MG63 (cell line): ENCODE measurements at regions not wholly inside any gene's neighbourhood (a gene's known extent, or its start where the extent isn't known, plus 50 kb on each side); places are given as distances from the start of the nearest gene placed in this dataset.

Experiments used
- DNase-seq: peaks from one replicate; pipeline ENCODE4 v3.0.0-alpha.2; 2020
- H3K27me3 ChIP-seq: fragments of 250-450 bp; sonication (Bioruptor Pico); 2 replicates; pipeline ENCODE4 v1.5.1; 2020; ENCODE audit warnings: mild to moderate bottlenecking, moderate library complexity
- H3K36me3 ChIP-seq: fragments of 250-450 bp; sonication (Bioruptor Pico); 2 replicates; pipeline ENCODE4 v1.5.1; 2020; ENCODE audit warnings: mild to moderate bottlenecking, moderate library complexity
- H3K4me3 ChIP-seq: fragments of 250-450 bp; sonication (Bioruptor Pico); 2 replicates; pipeline ENCODE4 v1.5.1; 2020; ENCODE audit warnings: mild to moderate bottlenecking, moderate library complexity
- H3K9me3 ChIP-seq: fragments of 250-450 bp; sonication (Bioruptor Pico); 2 replicates; pipeline ENCODE4 v1.5.1; 2020; ENCODE audit warnings: mild to moderate bottlenecking, moderate library complexity

- DNase-seq = no peak
- Histone ChIP-seq H3K9me3 (no peaks in the 10 kb centered on the region), H3K36me3 (no peaks in the 10 kb centered on the region), H3K27me3 (no peaks in the 10 kb centered on the region), H3K4me3 (no peak overlapping the region)
Observed at GRCh38 chr2:59806486-59806885, 747.0 kb downstream of the BCL11A start.

- H3K9me3 ChIP-seq = no peaks in the 10 kb centered on the region
- H3K36me3 ChIP-seq = no peaks in the 10 kb centered on the region
- DNase-seq = no peak
- no peak overlapping the region for H3K4me3 ChIP-seq
- no peaks in the 10 kb centered on the region for H3K27me3 ChIP-seq
Observed at GRCh38 chr2:59804732-59805131, 748.7 kb downstream of the BCL11A start.

- Histone ChIP-seq H3K36me3 (no peaks in the 10 kb centered on the region), H3K4me3 (no peak overlapping the region), H3K27me3 (no peaks in the 10 kb centered on the region), H3K9me3 (no peaks in the 10 kb centered on the region)
- DNase-seq = no peak
Observed at GRCh38 chr2:59803586-59803985, 749.9 kb downstream of the BCL11A start.

GRCh38 chr2:59798687-59799232, 754.7 kb downstream of the BCL11A start:
- Histone ChIP-seq H3K9me3 (no peaks in the 10 kb centered on the region), H3K27me3 (no peaks in the 10 kb centered on the region), H3K36me3 (no peaks in the 10 kb centered on the region), H3K4me3 (no peak overlapping the region)
- DNase-seq = no peak

- no peaks in the 10 kb centered on the region for H3K36me3 ChIP-seq
- H3K4me3 ChIP-seq = no peak overlapping the region
- H3K9me3 ChIP-seq = no peaks in the 10 kb centered on the region
- no peaks in the 10 kb centered on the region for H3K27me3 ChIP-seq
- DNase-seq = no peak
Observed at GRCh38 chr2:59791004-59791618, 762.3 kb downstream of the BCL11A start.

- Histone ChIP-seq H3K4me3 (no peak overlapping the region), H3K9me3 (no peaks in the 10 kb centered on the region), H3K27me3 (no peaks in the 10 kb centered on the region), H3K36me3 (no peaks in the 10 kb centered on the region)
- no peak for DNase-seq
Observed at GRCh38 chr2:59790186-59791003, 763.1 kb downstream of the BCL11A start.

GRCh38 chr2:59789523-59789922, 763.9 kb downstream of the BCL11A start:
- H3K9me3 ChIP-seq = no peaks in the 10 kb centered on the region
- H3K4me3 ChIP-seq = no peak overlapping the region
- H3K36me3 ChIP-seq = no peaks in the 10 kb centered on the region
- DNase-seq = no peak
- H3K27me3 ChIP-seq = no peaks in the 10 kb centered on the region

GRCh38 chr2:59787095-59787494, 766.4 kb downstream of the BCL11A start:
- DNase-seq = no peak
- Histone ChIP-seq H3K36me3 (no peaks in the 10 kb centered on the region), H3K4me3 (no peak overlapping the region), H3K27me3 (no peaks in the 10 kb centered on the region), H3K9me3 (no peaks in the 10 kb centered on the region)

- Histone ChIP-seq H3K36me3 (no peaks in the 10 kb centered on the region), H3K27me3 (no peaks in the 10 kb centered on the region), H3K4me3 (no peak overlapping the region), H3K9me3 (no peaks in the 10 kb centered on the region)
- no peak for DNase-seq
Observed at GRCh38 chr2:59786684-59787083, 766.8 kb downstream of the BCL11A start.

GRCh38 chr2:59779571-59779970, 773.9 kb downstream of the BCL11A start:
- no peaks in the 10 kb centered on the region for H3K36me3 ChIP-seq
- no peak for DNase-seq
- no peak overlapping the region for H3K4me3 ChIP-seq
- no peaks in the 10 kb centered on the region for H3K9me3 ChIP-seq
- no peaks in the 10 kb centered on the region for H3K27me3 ChIP-seq

GRCh38 chr2:59777120-59777519, 776.3 kb downstream of the BCL11A start:
- H3K4me3 ChIP-seq = no peak overlapping the region
- H3K9me3 ChIP-seq = no peaks in the 10 kb centered on the region
- no peaks in the 10 kb centered on the region for H3K36me3 ChIP-seq
- no peaks in the 10 kb centered on the region for H3K27me3 ChIP-seq
- DNase-seq = no peak

GRCh38 chr2:59776726-59777008, 776.8 kb downstream of the BCL11A start:
- no peak for DNase-seq
- no peaks in the 10 kb centered on the region for H3K9me3 ChIP-seq
- H3K4me3 ChIP-seq = no peak overlapping the region
- no peaks in the 10 kb centered on the region for H3K27me3 ChIP-seq
- no peaks in the 10 kb centered on the region for H3K36me3 ChIP-seq

GRCh38 chr2:59774821-59775433, 778.5 kb downstream of the BCL11A start:
- no peaks in the 10 kb centered on the region for H3K27me3 ChIP-seq
- H3K9me3 ChIP-seq = no peaks in the 10 kb centered on the region
- DNase-seq = no peak
- no peaks in the 10 kb centered on the region for H3K36me3 ChIP-seq
- H3K4me3 ChIP-seq = no peak overlapping the region

GRCh38 chr2:59770651-59771050, 782.8 kb downstream of the BCL11A start:
- Histone ChIP-seq H3K4me3 (no peak overlapping the region), H3K9me3 (no peaks in the 10 kb centered on the region), H3K36me3 (no peaks in the 10 kb centered on the region), H3K27me3 (no peaks in the 10 kb centered on the region)
- no peak for DNase-seq

GRCh38 chr2:59761966-59762365, 791.5 kb downstream of the BCL11A start:
- H3K36me3 ChIP-seq = no peaks in the 10 kb centered on the region
- H3K9me3 ChIP-seq = no peaks in the 10 kb centered on the region
- no peaks in the 10 kb centered on the region for H3K27me3 ChIP-seq
- H3K4me3 ChIP-seq = no peak overlapping the region
- no peak for DNase-seq

- H3K27me3 ChIP-seq = no peaks in the 10 kb centered on the region
- no peak for DNase-seq
- H3K4me3 ChIP-seq = no peak overlapping the region
- H3K9me3 ChIP-seq = no peaks in the 10 kb centered on the region
- H3K36me3 ChIP-seq = no peaks in the 10 kb centered on the region
Observed at GRCh38 chr2:59756150-59756549, 797.3 kb downstream of the BCL11A start.

GRCh38 chr2:59754011-59754735, 799.3 kb downstream of the BCL11A start:
- no peaks in the 10 kb centered on the region for H3K36me3 ChIP-seq
- H3K27me3 ChIP-seq = no peaks in the 10 kb centered on the region

More at GRCh38 chr2:59754011-59754735, 799.3 kb downstream of the BCL11A start:
- H3K4me3 ChIP-seq = no peak overlapping the region
- no peak for DNase-seq
- H3K9me3 ChIP-seq = no peaks in the 10 kb centered on the region
